Suprapubic skin (tissue), 4 donors: ENCODE measurements at regions not wholly inside any gene's neighbourhood (a gene's known extent, or its start where the extent isn't known, plus 50 kb on each side); places are given as distances from the start of the nearest gene placed in this dataset.

ENCODE experiments used
- EP300 ChIP-seq: sonication (generic); formaldehyde crosslinking; IDR thresholded peaks from one replicate; pipeline ENCODE4 v1.6.1; 2017; ENCODE audit warnings: antibody characterized with exemption
- POLR2A ChIP-seq, 2 donors: fragments of 450-650 bp; IDR thresholded peaks; one replicate each; pipeline ENCODE4 v1.6.1; 2017; ENCODE audit warnings: antibody characterized with exemption in 2 of 2, mild to moderate bottlenecking in 2 of 2, moderate library complexity in 2 of 2
- POLR2AphosphoS5 ChIP-seq, 3 donors: sonication (generic); formaldehyde crosslinking; IDR thresholded peaks; one replicate each; pipeline ENCODE4 v1.6.1; 2017; ENCODE audit warnings: antibody characterized with exemption in 3 of 3
- TF ChIP-seq, protein P1 (sequence below), 2 donors: fragments of 200-600 bp in 1 of 2; fragments of 450-650 bp in 1 of 2; sonication (generic) in 1 of 2; IDR thresholded peaks; one replicate each; pipeline ENCODE4 v1.5.1; 2016 to 2019; ENCODE audit warnings: antibody characterized with exemption in 2 of 2, mild to moderate bottlenecking in 1 of 2, moderate library complexity in 1 of 2

DNA sequence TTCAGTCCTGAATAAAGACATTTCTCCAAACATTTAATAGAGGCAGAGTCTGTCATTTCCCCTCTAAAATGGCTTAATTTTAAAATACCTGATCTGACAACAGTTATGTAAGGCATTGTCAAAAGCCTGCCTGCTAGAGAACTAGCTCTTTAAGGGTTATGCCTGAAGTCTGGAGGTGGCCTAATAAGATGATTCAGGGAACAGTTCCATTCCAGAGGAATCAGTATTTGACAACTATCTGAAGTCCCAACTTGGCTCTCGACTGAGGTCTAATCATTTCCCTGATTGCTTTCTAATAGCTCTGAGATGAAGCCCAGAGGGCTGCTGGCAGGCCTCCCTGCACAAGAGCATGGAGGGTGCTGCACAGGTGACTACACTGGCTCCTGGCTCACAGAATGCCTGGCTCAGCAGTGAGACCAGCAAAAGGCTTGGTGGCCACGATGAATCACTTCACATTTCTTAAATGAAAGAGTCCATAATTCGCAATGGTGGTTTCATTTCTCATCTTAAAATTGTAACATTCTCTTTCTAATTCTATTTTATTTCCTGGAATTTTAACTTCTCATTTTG, 509.6 kb upstream of the POM121L12 start:
- TF ChIP-seq POLR2A (IDR thresholded peaks at IDR 0.05) (no peak), POLR2AphosphoS5 (IDR thresholded peaks at IDR 0.05) (no peak), EP300 (no peak)
- TF ChIP-seq, protein P1, sequence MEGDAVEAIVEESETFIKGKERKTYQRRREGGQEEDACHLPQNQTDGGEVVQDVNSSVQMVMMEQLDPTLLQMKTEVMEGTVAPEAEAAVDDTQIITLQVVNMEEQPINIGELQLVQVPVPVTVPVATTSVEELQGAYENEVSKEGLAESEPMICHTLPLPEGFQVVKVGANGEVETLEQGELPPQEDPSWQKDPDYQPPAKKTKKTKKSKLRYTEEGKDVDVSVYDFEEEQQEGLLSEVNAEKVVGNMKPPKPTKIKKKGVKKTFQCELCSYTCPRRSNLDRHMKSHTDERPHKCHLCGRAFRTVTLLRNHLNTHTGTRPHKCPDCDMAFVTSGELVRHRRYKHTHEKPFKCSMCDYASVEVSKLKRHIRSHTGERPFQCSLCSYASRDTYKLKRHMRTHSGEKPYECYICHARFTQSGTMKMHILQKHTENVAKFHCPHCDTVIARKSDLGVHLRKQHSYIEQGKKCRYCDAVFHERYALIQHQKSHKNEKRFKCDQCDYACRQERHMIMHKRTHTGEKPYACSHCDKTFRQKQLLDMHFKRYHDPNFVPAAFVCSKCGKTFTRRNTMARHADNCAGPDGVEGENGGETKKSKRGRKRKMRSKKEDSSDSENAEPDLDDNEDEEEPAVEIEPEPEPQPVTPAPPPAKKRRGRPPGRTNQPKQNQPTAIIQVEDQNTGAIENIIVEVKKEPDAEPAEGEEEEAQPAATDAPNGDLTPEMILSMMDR (IDR thresholded peaks at IDR 0.05): no peak
